NCI-H510A (cell line): ENCODE measurements at regions not wholly inside any gene's neighbourhood (a gene's known extent, or its start where the extent isn't known, plus 50 kb on each side); places are given as distances from the start of the nearest gene placed in this dataset.

Experiments used
- DNase-seq: peaks from one replicate; lab custom pipeline; 2025; lab: John Stamatoyannopoulos, UW

- DNase-seq, result no peak
These were observed 197.1 kb downstream of the SPP2 start for GRCh38 chr2:234247453-234248180.

- DNase-seq, result no peak
These were observed 195.4 kb downstream of the SPP2 start for GRCh38 chr2:234245945-234246344.

GRCh38 chr2:234243871-234244565, 193.5 kb downstream of the SPP2 start:
- no peak for DNase-seq

- DNase-seq, result no peak
These were observed 191.9 kb downstream of the SPP2 start for GRCh38 chr2:234242459-234242836.

- no peak for DNase-seq
These were observed 191.4 kb downstream of the SPP2 start for GRCh38 chr2:234241656-234242458.

- no peak for DNase-seq
These were observed 190.4 kb downstream of the SPP2 start for GRCh38 chr2:234240917-234241316.

- no peak for DNase-seq
These were observed 184.7 kb downstream of the SPP2 start for GRCh38 chr2:234235191-234235590.

GRCh38 chr2:234231460-234231859, 181.0 kb downstream of the SPP2 start:
- no peak for DNase-seq

- DNase-seq, result no peak
These were observed 168.5 kb downstream of the SPP2 start for GRCh38 chr2:234219046-234219310.

- no peak for DNase-seq
These were observed 168.0 kb downstream of the SPP2 start for GRCh38 chr2:234218266-234219045.

GRCh38 chr2:234212534-234212933, 162.0 kb downstream of the SPP2 start:
- DNase-seq, result no peak

- no peak for DNase-seq
These were observed 161.3 kb downstream of the SPP2 start for GRCh38 chr2:234211797-234212196.

GRCh38 chr2:234206738-234207137, 156.2 kb downstream of the SPP2 start:
- DNase-seq, result no peak

GRCh38 chr2:234204480-234204879, 154.0 kb downstream of the SPP2 start:
- DNase-seq, result no peak

- DNase-seq, result no peak
These were observed 152.9 kb downstream of the SPP2 start for GRCh38 chr2:234203135-234203984.

- DNase-seq, result no peak
These were observed 152.1 kb downstream of the SPP2 start for GRCh38 chr2:234202601-234203000.

- DNase-seq, result no peak
These were observed 149.5 kb downstream of the SPP2 start for GRCh38 chr2:234199996-234200395.

- no peak for DNase-seq
These were observed 148.5 kb downstream of the SPP2 start for GRCh38 chr2:234198976-234199375.

- no peak for DNase-seq
These were observed 145.0 kb downstream of the SPP2 start for GRCh38 chr2:234195516-234195915.

GRCh38 chr2:234193977-234194563, 143.6 kb downstream of the SPP2 start:
- no peak for DNase-seq

- no peak for DNase-seq
These were observed 141.4 kb downstream of the SPP2 start for GRCh38 chr2:234191819-234192407.
